HTR-8/SVneo (cell line): ENCODE measurements at regions not wholly inside any gene's neighbourhood (a gene's known extent, or its start where the extent isn't known, plus 50 kb on each side); places are given as distances from the start of the nearest gene placed in this dataset.
"Not testable (repeated sequence)": the region's sequence is repeated elsewhere in the genome, so short reads cannot be mapped to it uniquely, and the experiment has no call there.

ENCODE experiments used
- DNase-seq: peaks from one replicate; pipeline ENCODE4 v3.0.0; 2011; ENCODE audit warnings: low spot score, mixed read lengths; ENCODE audit not compliant: insufficient read length
- FAIRE-seq: peaks from 2 replicates; lab custom pipeline; 2011; peaks lifted over from hg19 to GRCh38; lab: Jason Lieb, UNC

DNA sequence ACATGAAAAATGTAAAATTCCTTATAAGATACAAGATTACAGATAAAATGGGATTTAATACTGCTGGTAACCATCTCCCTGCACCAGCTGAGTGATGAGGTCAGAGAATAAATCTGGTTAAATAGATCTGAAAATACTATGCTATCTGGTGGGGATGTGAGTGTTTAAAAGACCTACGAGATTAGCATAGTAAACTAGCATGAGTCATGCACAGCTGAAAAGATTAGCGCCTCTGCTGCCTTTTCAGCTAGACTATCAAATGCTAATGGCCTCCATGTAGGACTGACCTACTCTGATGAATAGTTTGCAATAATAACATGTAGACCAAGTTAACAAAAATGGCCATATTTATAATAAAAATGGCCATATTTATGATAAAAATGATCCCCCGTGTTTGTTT lies 553.3 kb downstream of the C6orf118 start:
- FAIRE-seq: no peak
- no peak for DNase-seq

- no peak for FAIRE-seq
- no peak for DNase-seq
Measured at GRCh38 chr6:164753517-164753916, 555.9 kb downstream of the C6orf118 start.

DNA sequence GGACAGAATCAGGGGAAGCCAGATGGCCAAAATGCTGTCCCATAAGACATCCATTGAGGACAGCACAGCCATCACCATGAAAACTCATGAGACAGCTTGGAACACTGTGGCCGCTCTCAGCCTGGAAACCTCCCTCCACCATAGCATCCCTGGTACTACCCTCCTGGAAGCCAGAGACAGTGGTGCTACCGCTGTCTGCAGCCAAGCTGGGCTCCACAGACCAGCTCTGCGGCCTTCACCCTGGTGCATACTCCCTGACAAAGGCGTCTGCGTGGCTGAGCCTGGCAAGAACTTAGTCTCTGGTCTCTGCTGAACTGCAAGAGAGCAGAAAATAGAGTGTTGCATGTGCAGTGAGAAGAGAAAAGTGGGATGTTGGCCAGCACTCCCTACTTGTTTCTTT lies 558.0 kb downstream of the C6orf118 start:
- FAIRE-seq (no peak), DNase-seq (no peak)

- DNase-seq: no peak
- no peak for FAIRE-seq
Measured at GRCh38 chr6:164750128-164750527, 559.3 kb downstream of the C6orf118 start.

DNA sequence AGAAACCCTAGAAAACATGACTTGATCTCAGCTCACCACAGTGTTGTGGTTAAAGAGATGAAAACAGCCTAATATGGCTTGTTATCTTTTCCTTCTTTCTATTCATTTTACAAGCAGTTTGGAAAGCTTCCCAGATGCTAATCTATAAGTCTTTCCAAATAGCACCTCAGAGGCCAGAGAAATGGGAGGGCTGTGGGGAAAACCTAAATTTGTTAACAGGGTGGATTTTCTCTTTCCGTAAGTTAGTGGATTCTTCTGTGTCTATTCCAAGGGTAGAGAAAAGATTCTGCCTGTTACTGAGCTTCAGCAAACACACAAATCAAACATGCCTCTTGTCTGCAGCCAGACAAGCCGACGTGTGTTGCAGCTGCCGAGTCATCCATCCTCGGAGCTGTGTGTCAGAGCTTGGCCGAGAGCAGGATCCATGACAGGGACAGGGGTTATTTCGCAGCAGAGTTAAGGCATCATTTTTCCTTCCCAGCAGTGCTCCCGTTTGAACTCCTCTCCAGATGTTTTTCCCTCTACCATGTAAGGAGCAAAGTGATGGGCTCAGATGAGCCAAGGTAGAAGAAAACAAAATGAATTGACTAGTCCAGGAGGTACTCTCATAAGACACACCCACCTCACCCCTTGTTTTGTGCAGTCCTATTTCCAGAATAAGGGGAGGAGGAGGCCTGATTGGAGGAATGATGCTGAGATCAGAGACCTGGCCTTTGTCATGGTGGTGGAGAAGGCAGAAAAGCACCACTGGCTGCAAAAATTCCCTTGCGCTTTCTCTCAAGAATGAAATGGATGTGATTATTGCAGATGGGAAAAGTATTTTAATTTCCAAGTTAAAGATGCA lies 560.0 kb downstream of the C6orf118 start:
- DNase-seq (no peak), FAIRE-seq (no peak)

GRCh38 chr6:164744301-164744700 lies 565.1 kb downstream of the C6orf118 start:
- DNase-seq (no peak), FAIRE-seq (no peak)

GRCh38 chr6:164741938-164742451 lies 567.4 kb downstream of the C6orf118 start:
- DNase-seq (no peak), FAIRE-seq (no peak)

DNA sequence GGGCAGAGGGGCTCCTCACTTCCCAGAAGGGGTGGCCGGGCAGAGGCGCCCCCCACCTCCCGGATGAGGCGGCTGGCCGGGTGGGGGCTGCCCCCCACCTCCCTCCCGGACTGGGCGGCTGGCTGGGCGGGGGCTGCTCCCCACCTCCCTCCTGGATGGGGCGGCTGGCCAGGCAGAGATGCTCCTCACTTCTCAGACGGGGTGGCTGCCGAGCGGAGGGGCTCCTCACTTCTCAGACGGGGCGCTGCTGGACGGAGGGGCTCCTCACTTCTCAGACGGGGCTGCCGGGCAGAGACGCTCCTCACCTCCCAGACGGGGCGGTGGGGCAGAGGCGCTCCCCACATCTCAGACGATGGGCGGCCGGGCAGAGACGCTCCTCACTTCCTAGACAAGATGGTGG lies 573.3 kb downstream of the C6orf118 start:
- FAIRE-seq, DNase-seq: not testable (repeated sequence)

DNA sequence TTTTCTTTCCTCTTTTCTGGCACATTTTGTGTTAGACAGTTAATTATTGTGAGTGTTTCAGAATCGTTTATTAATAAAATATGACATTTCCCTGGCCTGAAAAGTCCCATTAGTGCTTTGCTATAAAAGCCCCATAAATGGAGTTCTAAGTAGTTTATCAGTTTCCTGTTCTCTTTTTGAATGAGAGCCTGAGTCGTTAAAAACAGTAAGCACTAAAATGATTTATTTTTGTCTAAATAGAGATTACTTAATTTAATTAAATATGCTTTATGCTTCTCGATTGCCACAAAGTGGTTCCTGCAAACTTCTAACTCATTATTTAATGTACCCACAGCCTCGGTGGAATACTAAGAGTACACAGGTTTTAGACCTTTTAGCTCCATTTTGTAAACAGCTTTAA lies 577.9 kb downstream of the C6orf118 start:
- FAIRE-seq (no peak), DNase-seq (no peak)

- no peak for DNase-seq
- FAIRE-seq: no peak
Measured at GRCh38 chr6:164721460-164721859, 587.9 kb downstream of the C6orf118 start.

DNA sequence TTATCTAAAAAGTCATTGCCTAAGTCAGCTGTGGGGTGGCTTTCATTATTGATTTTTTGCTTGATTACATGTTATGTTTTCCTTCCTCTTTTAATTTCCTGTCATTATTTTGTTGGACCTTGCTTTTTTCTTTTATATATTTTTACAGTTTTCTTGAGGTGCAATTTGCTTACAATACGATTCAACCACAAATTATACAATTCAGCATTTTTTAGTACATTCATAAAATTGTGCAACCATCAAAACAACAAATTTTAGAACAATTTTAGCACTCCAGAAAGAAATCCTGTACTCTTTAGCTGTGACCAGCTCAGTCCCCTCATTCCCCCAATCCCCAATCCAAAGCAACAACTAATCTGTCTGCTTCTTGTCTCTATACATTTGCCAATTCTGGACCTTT lies 608.9 kb downstream of the C6orf118 start:
- FAIRE-seq (no peak), DNase-seq (no peak)

DNA sequence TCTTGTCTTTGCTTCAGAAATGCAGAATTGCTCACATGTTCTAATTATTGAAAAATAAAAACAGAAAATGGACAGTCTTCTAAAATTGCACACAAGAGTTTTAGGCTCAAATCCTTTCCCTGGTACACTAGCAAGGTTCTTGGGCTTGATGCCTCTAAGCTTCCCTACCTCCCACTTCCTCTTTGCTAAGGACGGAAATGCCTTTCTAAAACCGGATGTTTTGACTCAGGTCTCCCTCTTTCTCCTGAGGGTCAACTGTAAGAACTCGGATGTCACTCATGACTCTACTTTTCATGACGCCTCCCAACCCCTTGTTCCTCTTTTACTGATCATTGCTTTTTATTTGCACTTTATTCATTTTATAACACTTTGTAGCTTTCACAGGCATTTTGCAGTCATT lies 613.5 kb downstream of the C6orf118 start:
- DNase-seq: no peak
- no peak for FAIRE-seq

DNA sequence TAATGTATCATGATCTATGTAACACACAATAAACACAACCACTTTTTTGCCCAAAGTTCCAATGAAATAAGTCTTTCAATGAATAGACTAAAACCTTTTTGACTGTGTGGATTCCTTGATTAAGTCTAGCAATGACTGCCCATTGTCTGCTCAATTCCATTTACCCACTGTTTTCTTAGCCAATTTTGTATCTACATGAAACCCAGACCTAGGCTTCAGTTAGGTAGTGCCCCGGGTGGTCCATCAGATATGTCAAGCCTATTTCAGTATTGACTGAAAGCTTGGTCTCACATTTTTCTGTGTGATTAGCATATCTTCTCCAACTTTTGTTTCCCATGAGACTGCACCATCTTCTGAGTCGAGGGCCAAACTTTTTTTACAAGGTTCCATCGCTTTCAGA lies 615.0 kb downstream of the C6orf118 start:
- DNase-seq: no peak
- no peak for FAIRE-seq

GRCh38 chr6:164693944-164694343 lies 615.5 kb downstream of the C6orf118 start:
- no peak for FAIRE-seq
- no peak for DNase-seq

DNA sequence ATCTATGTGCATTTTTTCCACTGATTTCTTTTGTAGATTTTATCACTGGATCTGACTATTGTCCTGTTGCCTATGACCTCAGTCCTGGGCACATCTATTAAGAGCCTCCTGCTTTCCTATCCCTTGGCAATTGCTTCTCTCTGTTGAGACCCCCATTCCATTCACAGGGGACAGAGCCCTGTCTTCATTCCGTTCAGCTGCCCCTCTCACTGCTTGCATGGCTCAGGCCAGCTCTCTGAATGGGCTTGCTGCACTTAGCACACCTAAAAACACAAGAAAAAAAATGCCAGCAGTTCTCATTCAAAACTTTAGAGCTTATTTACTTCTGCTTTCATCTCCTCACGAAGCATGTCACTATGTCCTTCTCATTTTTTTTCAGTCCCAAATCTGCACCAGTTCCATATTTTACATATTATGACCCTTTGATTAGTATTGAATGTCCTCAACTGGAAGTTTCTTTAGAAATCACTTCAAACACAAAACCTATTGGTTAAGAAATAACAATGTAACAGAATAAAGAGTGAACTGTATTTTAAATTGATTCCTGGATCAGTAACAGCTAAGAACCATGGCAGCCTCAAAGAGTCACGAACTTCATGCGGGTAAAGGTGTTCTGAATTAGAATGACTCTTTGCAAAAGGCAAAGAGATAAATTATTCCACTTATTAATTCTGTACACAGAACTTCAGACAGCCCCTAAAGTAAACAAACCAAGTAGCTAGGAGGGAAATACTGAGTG lies 616.5 kb downstream of the C6orf118 start:
- no peak for DNase-seq
- no peak for FAIRE-seq

DNA sequence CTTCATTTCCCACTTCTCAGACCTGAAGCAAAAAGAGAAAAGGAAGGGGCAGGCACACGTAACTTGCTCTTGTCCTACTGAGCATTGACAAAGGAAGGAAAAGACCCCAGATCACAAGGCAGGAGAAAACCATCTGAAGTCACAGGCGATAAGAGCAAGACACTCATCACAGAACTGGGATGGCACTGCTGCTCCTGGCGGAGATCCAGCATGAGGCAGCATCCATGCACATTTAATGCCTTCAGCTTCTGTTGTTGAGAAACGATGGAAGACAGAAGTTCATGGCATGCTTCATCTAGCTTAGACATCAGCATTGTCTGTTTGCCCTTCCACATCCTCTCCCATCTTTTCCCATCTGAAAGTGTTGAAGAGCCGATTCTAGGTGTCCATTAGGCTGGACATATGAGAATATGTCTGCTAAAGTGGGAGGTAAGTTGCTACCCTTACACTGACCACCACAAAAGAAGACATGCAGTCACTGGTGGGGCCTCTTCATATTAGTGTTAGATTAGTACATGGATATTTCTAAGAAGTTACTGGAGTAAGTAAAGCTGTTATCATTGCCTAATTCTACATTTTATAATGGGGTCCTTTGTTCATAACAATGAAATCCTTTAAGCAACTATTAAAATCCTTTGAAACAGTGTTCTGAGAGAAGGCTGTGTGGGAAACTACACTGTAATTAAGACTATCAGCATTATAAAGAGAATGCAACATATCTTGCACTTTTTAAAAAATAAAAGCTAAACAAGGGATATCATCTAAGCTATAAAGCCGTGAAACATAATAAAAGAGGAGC lies 618.5 kb downstream of the C6orf118 start:
- no peak for FAIRE-seq
- DNase-seq: no peak

- DNase-seq: no peak
- FAIRE-seq: no peak
Measured at GRCh38 chr6:164690241-164690640, 619.2 kb downstream of the C6orf118 start.

GRCh38 chr6:164665328-164665727 lies 644.1 kb downstream of the C6orf118 start:
- FAIRE-seq (no peak), DNase-seq (no peak)

DNA sequence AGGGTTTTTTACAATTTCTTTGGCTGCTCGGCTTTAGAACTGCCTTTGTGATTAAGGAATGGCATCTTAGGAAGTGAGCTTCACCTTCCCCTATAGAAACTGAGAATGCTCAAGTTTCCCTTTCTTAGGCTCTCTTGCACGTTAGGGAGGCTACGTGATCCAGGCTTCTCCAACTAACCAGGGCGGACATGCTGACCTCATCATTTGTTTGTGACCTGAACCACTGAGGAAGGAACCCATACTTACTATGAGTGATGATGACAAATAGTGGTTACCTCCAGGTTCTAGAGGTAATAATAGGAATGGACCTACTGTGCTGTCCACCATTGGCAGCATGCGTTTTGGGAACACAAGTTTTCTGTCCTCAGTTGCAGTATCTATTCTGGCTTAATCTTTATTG lies 645.8 kb downstream of the C6orf118 start:
- FAIRE-seq (no peak), DNase-seq (no peak)

DNA sequence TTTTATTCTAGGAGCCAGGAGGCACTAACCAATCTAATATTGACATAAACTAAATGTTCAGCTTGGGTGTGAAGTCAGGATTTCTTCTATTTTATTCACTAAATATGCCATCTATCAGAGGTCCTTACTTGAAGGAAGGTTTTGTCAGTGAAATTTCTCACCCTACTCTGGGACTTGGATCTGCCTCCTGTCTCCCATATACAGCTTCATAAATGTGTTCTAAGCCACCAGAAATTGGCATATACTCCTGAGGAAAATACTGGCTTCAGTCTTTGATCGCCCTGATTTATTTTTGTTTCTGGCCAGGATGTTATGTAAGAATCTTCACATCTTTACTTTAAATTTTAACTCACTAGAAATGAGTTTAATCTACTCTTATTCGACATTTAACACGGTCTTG lies 647.7 kb downstream of the C6orf118 start:
- FAIRE-seq (no peak), DNase-seq (no peak)

- no peak for DNase-seq
- no peak for FAIRE-seq
Measured at GRCh38 chr6:164660781-164661180, 648.6 kb downstream of the C6orf118 start.
